ENCODE measurements at regions not wholly inside any gene's neighbourhood (a gene's known extent, or its start where the extent isn't known, plus 50 kb on each side); places are given as distances from the start of the nearest gene placed in this dataset.

- Histone ChIP-seq H3K4me3 (ENCODE audit: low read depth, low read length) (no peak overlapping the region), H3K36me3 (ENCODE audit: control insufficient read depth, insufficient read depth, low read length) (no peaks in the 10 kb centered on the region), H3K27me3 (ENCODE audit: control insufficient read depth, insufficient read depth, low read length) (no peaks in the 10 kb centered on the region)
- FAIRE-seq (no peak), DNase-seq (ENCODE audit: low read depth) (no peak)
- TF ChIP-seq CTCF (IDR thresholded peaks at IDR 0.05; ENCODE audit: insufficient read depth, low read length, severe bottlenecking): no peak
These were observed 59.8 kb upstream of the SOX1 start for GRCh38 chr13:112007191-112007590.

GRCh38 chr13:112010714-112011113 is 56.2 kb upstream of the SOX1 start:
- Histone ChIP-seq H3K36me3 (ENCODE audit: control insufficient read depth, insufficient read depth, low read length) (no peaks in the 10 kb centered on the region), H3K27me3 (ENCODE audit: control insufficient read depth, insufficient read depth, low read length) (no peaks in the 10 kb centered on the region), H3K4me3 (ENCODE audit: low read depth, low read length) (no peak overlapping the region)
- TF ChIP-seq CTCF (IDR thresholded peaks at IDR 0.05; ENCODE audit: insufficient read depth, low read length, severe bottlenecking): no peak
- no peak for FAIRE-seq
- no peak for DNase-seq (ENCODE audit: low read depth)

DNA sequence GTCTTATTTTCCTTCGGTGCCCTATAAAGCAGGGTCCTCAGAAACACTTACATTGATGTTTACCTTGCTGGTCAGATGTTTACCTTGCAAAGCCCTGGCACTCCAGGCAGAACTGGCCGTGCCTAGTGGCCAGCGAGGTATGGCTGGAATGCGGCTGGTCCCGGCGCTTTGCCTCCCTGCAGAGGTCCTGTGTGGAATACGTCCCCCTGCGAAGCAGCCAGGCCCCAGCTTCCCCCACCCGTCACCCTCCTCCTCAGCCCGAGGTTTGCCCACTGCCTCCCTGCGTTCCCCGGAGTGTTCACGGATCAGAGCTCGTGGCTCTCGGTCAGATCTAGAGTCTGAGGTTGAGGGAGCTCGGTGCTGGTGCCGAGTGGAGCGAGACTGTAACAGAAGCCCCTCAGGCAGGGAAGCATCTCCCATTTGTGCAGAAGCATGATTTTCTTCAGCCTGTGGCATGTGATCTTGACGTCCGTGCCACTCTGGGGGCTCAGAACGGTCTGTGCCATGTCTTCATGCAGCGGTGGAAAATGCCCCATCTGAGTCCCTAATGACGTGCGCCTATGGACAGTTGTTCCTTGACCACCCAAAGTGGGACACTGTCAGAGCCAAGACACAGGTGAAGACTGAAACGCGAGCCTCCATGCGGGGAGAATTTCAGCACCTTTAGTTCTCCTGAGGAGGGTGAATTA is 54.8 kb upstream of the SOX1 start:
- FAIRE-seq (peak; percentile 60), DNase-seq (ENCODE audit: low read depth) (no peak)
- no peaks in the 10 kb centered on the region for H3K36me3 ChIP-seq (ENCODE audit: control insufficient read depth, insufficient read depth, low read length)
- no peak overlapping the region for H3K4me3 ChIP-seq (ENCODE audit: low read depth, low read length)
- TF ChIP-seq CTCF (IDR thresholded peaks at IDR 0.05; ENCODE audit: insufficient read depth, low read length, severe bottlenecking): no peak
- H3K27me3 ChIP-seq (ENCODE audit: control insufficient read depth, insufficient read depth, low read length): no peaks in the 10 kb centered on the region

DNA sequence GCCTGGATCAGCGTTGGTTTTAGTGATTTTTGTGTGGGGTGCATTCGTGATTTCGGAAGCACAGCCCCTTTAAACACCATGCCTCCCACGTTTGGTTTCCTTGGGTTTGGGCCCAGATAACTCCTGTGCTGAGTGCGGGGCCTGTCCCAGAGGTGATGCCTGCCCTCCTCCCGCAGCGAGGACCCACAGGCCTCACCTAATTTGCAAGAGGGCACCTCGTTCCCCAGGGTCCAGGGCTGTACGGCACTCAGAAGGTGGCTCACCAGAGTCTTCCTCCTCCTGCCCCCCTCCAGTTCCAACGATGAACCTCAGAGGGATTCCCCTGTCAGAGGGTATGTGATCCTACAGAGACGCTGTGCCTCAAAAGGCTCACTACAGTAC is 54.3 kb upstream of the SOX1 start:
- Histone ChIP-seq H3K27me3 (ENCODE audit: control insufficient read depth, insufficient read depth, low read length) (no peaks in the 10 kb centered on the region), H3K4me3 (ENCODE audit: low read depth, low read length) (no peak overlapping the region), H3K36me3 (ENCODE audit: control insufficient read depth, insufficient read depth, low read length) (no peaks in the 10 kb centered on the region)
- no peak for TF ChIP-seq CTCF (IDR thresholded peaks at IDR 0.05; ENCODE audit: insufficient read depth, low read length, severe bottlenecking)
- DNase-seq (ENCODE audit: low read depth) (no peak), FAIRE-seq (no peak)

- FAIRE-seq: no peak
- Histone ChIP-seq H3K36me3 (ENCODE audit: control insufficient read depth, insufficient read depth, low read length) (no peaks in the 10 kb centered on the region), H3K27me3 (ENCODE audit: control insufficient read depth, insufficient read depth, low read length) (no peaks in the 10 kb centered on the region), H3K4me3 (ENCODE audit: low read depth, low read length) (no peak overlapping the region)
- TF ChIP-seq CTCF (IDR thresholded peaks at IDR 0.05; ENCODE audit: insufficient read depth, low read length, severe bottlenecking): no peak
- DNase-seq (ENCODE audit: low read depth): no peak
These were observed 53.3 kb upstream of the SOX1 start for GRCh38 chr13:112013665-112014064.

- H3K27me3 ChIP-seq (ENCODE audit: control insufficient read depth, insufficient read depth, low read length): no peaks in the 10 kb centered on the region
- no peak for DNase-seq (ENCODE audit: low read depth)
- peak; percentile 43 for FAIRE-seq
- no peak for TF ChIP-seq CTCF (IDR thresholded peaks at IDR 0.05; ENCODE audit: insufficient read depth, low read length, severe bottlenecking)
- H3K4me3 ChIP-seq (ENCODE audit: low read depth, low read length): no peak overlapping the region
- no peaks in the 10 kb centered on the region for H3K36me3 ChIP-seq (ENCODE audit: control insufficient read depth, insufficient read depth, low read length)
These were observed 52.1 kb upstream of the SOX1 start for GRCh38 chr13:112014857-112015256.
